Keratinocyte (primary cell): ENCODE measurements at regions not wholly inside any gene's neighbourhood (a gene's known extent, or its start where the extent isn't known, plus 50 kb on each side); places are given as distances from the start of the nearest gene placed in this dataset.

Experiments used
- DNase-seq: peaks from one replicate; pipeline ENCODE4 v3.0.0-alpha.2; 2011; ENCODE audit warnings: low read depth, missing footprints, low spot score
- FAIRE-seq: peaks from 2 replicates; lab custom pipeline; 2011; peaks lifted over from hg19 to GRCh38; lab: Jason Lieb, UNC
- H2AFZ ChIP-seq: 2 replicates; pipeline ENCODE4 v1.6.0; 2012; ENCODE audit warnings: low read length, control low read depth, inconsistent platforms; ENCODE audit not compliant: control insufficient read depth
- H3K27ac ChIP-seq: 2 replicates; pipeline ENCODE4 v1.5.1; 2011; ENCODE audit warnings: low read length; ENCODE audit not compliant: control insufficient read depth, insufficient read depth
- H3K27me3 ChIP-seq: 3 replicates; pipeline ENCODE4 v1.6.0; 2011; ENCODE audit warnings: low read length; ENCODE audit not compliant: control insufficient read depth, insufficient read depth; ENCODE audit errors: extremely low read depth
- H3K36me3 ChIP-seq, 2 experiments: 2 replicates in 1 of 2; 3 replicates in 1 of 2; pipeline ENCODE4 v1.5.1; 2011; ENCODE audit warnings: low read length in 2 of 2, mild to moderate bottlenecking in 1 of 2; ENCODE audit not compliant: control insufficient read depth in 2 of 2, insufficient read depth in 2 of 2; ENCODE audit errors: extremely low read depth in 1 of 2
- H3K4me1 ChIP-seq: 3 replicates; pipeline ENCODE4 v1.5.1; 2011; ENCODE audit warnings: low read length; ENCODE audit not compliant: control insufficient read depth, insufficient read depth; ENCODE audit errors: extremely low read depth
- H3K4me2 ChIP-seq: 3 replicates; pipeline ENCODE4 v1.6.0; 2011; ENCODE audit warnings: low read depth, low read length; ENCODE audit not compliant: control insufficient read depth, insufficient read depth; ENCODE audit errors: extremely low read depth
- H3K4me3 ChIP-seq, 3 experiments: fragments of 200-600 bp in 1 of 3; sonication (generic) in 1 of 3; 2 replicates in 2 of 3; 3 replicates in 1 of 3; pipeline ENCODE4 v1.5.1; 2011 to 2016; ENCODE audit warnings: low read length in 3 of 3, mild to moderate bottlenecking in 3 of 3, control low read depth in 2 of 3, inconsistent platforms in 1 of 3, low read depth in 1 of 3, mixed read lengths in 1 of 3, mixed run types in 1 of 3, moderate library complexity in 1 of 3; ENCODE audit not compliant: control insufficient read depth in 2 of 3, insufficient read depth in 2 of 3; ENCODE audit errors: extremely low read depth in 1 of 3
- H3K79me2 ChIP-seq: 2 replicates; pipeline ENCODE4 v1.6.0; 2012; ENCODE audit warnings: low read length; ENCODE audit not compliant: control insufficient read depth, insufficient read depth
- H3K9ac ChIP-seq: 3 replicates; pipeline ENCODE4 v1.6.0; 2011; ENCODE audit warnings: low read length; ENCODE audit not compliant: control insufficient read depth, insufficient read depth; ENCODE audit errors: extremely low read depth
- H3K9me1 ChIP-seq: 3 replicates; pipeline ENCODE4 v1.6.0; 2011; ENCODE audit warnings: low read length; ENCODE audit not compliant: control insufficient read depth, insufficient read depth; ENCODE audit errors: extremely low read depth
- H3K9me3 ChIP-seq: 2 replicates; pipeline ENCODE4 v1.5.1; 2012; ENCODE audit warnings: low read depth, low read length; ENCODE audit not compliant: control insufficient read depth
- H4K20me1 ChIP-seq: 3 replicates; pipeline ENCODE4 v1.6.0; 2011; ENCODE audit warnings: low read length; ENCODE audit not compliant: control insufficient read depth, insufficient read depth; ENCODE audit errors: extremely low read depth
- CTCF ChIP-seq, 3 experiments: IDR thresholded peaks in 1 of 3; conservative IDR thresholded peaks in 1 of 3; optimal IDR thresholded peaks in 1 of 3; 2 replicates in 2 of 3; 3 replicates in 1 of 3; pipeline versions ENCODE3 to v1.5.1; 2011; ENCODE audit warnings: low read length in 3 of 3, mild to moderate bottlenecking in 3 of 3, moderate library complexity in 2 of 3, control low read depth in 1 of 3, inconsistent platforms in 1 of 3; ENCODE audit not compliant: insufficient read depth in 2 of 3; ENCODE audit errors: extremely low read depth in 1 of 3
- EZH2 ChIP-seq: IDR thresholded peaks from one replicate; pipeline ENCODE4 v1.6.1; 2012; ENCODE audit warnings: inconsistent platforms, mild to moderate bottlenecking, low read length, moderate library complexity
- dilution Hi-C: fragments of 300-500 bp; cut with MboI; formaldehyde crosslinking; loops from one replicate; pipeline ENCODE4 v1.7.0; 2020; ENCODE audit warnings: low sequenced_read_pairs; ENCODE audit not compliant: extremely low pct_ligation_motif_present

GRCh38 chr3:147215660-147216059, 190.7 kb downstream of the ZIC4 start:
- DNase-seq (no peak), FAIRE-seq (no peak)
- Histone ChIP-seq H3K9me3 (no peaks in the 10 kb centered on the region), H3K27ac (no peak overlapping the region), H3K4me3 (no peak overlapping the region), H3K4me2 (no peak overlapping the region), H3K4me1 (no peaks in the 10 kb centered on the region), H3K27me3 (no peaks in the 10 kb centered on the region), H3K36me3 (no peaks in the 10 kb centered on the region), H4K20me1 (no peaks in the 10 kb centered on the region), H2AFZ (no peak overlapping the region), H3K9ac (no peak overlapping the region), H3K79me2 (no peaks in the 10 kb centered on the region), H3K9me1 (no peaks in the 10 kb centered on the region)
- TF ChIP-seq EZH2 (no peak), CTCF (optimal IDR thresholded peaks at IDR 0.05 in 1 of 3, IDR thresholded peaks at IDR 0.05 in 1 of 3, conservative IDR thresholded peaks at IDR 0.05 in 1 of 3; ENCODE audit: extremely low read depth in 1 of 3, insufficient read depth in 2 of 3, low read length in 3 of 3) (no peak)
- dilution Hi-C loops = no loop called here

- no peaks in the 10 kb centered on the region for H3K9me3 ChIP-seq
- no peaks in the 10 kb centered on the region for H3K9me1 ChIP-seq
- no peak overlapping the region for H2AFZ ChIP-seq
- no peak overlapping the region for H3K4me2 ChIP-seq
- no peaks in the 10 kb centered on the region for H3K27me3 ChIP-seq
- H4K20me1 ChIP-seq = no peaks in the 10 kb centered on the region
- H3K27ac ChIP-seq = no peak overlapping the region
- no peaks in the 10 kb centered on the region for H3K4me1 ChIP-seq
- H3K9ac ChIP-seq = no peak overlapping the region
- no peaks in the 10 kb centered on the region for H3K79me2 ChIP-seq
- FAIRE-seq = no peak
- DNase-seq = no peak
- TF ChIP-seq CTCF (optimal IDR thresholded peaks at IDR 0.05 in 1 of 3, IDR thresholded peaks at IDR 0.05 in 1 of 3, conservative IDR thresholded peaks at IDR 0.05 in 1 of 3; ENCODE audit: extremely low read depth in 1 of 3, insufficient read depth in 2 of 3, low read length in 3 of 3) (no peak), EZH2 (no peak)
- H3K36me3 ChIP-seq = no peaks in the 10 kb centered on the region
- no peak overlapping the region for H3K4me3 ChIP-seq
- dilution Hi-C loops = no loop called here
Measured at GRCh38 chr3:147213633-147214032, 192.7 kb downstream of the ZIC4 start.
